HL-60 (cell line): ENCODE measurements at regions not wholly inside any gene's neighbourhood (a gene's known extent, or its start where the extent isn't known, plus 50 kb on each side); places are given as distances from the start of the nearest gene placed in this dataset.

ENCODE experiments used
- DNase-seq, 2 experiments: peaks; one replicate each; pipeline ENCODE4 v3.0.0-alpha.2; 2010 to 2020; ENCODE audit warnings: low read depth in 1 of 2, low spot score in 1 of 2
- H3K27ac ChIP-seq: fragments of 250-450 bp; sonication (Bioruptor Pico); replicated peaks from 2 replicates; pipeline ENCODE4 v1.5.1; 2020; ENCODE audit warnings: mild to moderate bottlenecking, moderate library complexity
- H3K27me3 ChIP-seq: fragments of 250-450 bp; sonication (Bioruptor Pico); 2 replicates; pipeline ENCODE4 v1.5.1; 2021; ENCODE audit warnings: mild to moderate bottlenecking, moderate library complexity; ENCODE audit not compliant: insufficient read depth, poor library complexity, severe bottlenecking
- H3K4me3 ChIP-seq: replicated peaks from 2 replicates; pipeline ENCODE4 v1.5.1; 2011; ENCODE audit warnings: mild to moderate bottlenecking, control low read depth, low read length; ENCODE audit not compliant: insufficient read depth
- GABPA ChIP-seq: IDR thresholded peaks from 2 replicates; pipeline ENCODE4 v1.6.1; 2012; ENCODE audit warnings: low read depth
- POLR2AphosphoS5 ChIP-seq: IDR thresholded peaks from 2 replicates; pipeline ENCODE4 v1.6.1; 2012; ENCODE audit warnings: low read depth
- SPI1 ChIP-seq: IDR thresholded peaks from 2 replicates; pipeline ENCODE4 v1.6.1; 2012; ENCODE audit warnings: low read depth, mild to moderate bottlenecking, borderline replicate concordance
- TF ChIP-seq, protein P1 (sequence below): IDR thresholded peaks from one replicate; pipeline ENCODE4 v1.5.1; 2011; ENCODE audit warnings: low read length, control low read depth, inconsistent platforms; ENCODE audit not compliant: insufficient read depth
- TF ChIP-seq, protein P2 (sequence below): IDR thresholded peaks from 2 replicates; pipeline ENCODE4 v1.6.1; 2012; ENCODE audit warnings: low read depth; ENCODE audit not compliant: insufficient replicate concordance

DNA sequence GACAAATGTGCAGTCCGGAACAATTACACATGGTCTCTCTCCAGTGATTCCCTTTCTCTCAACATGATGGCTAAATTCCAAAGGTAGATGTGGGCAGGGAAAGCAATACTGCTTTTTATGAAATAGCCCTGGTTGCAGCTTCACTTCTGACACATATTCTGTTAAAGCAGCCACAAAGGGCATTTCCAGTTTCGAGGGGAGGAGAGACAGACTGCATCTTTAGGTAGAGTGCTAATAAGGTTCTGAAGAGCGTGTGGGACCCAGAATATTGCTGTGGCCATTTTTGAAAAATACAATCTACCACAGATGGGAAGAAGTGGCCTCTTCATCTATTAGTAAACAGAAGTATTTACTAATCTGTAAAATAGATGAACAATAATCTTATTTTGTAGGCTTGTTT lies 139.3 kb upstream of the PEX5L start:
- Histone ChIP-seq H3K4me3 (no peak overlapping the region), H3K27me3 (no peaks in the 10 kb centered on the region), H3K27ac (no peak overlapping the region)
- TF ChIP-seq, protein P1, sequence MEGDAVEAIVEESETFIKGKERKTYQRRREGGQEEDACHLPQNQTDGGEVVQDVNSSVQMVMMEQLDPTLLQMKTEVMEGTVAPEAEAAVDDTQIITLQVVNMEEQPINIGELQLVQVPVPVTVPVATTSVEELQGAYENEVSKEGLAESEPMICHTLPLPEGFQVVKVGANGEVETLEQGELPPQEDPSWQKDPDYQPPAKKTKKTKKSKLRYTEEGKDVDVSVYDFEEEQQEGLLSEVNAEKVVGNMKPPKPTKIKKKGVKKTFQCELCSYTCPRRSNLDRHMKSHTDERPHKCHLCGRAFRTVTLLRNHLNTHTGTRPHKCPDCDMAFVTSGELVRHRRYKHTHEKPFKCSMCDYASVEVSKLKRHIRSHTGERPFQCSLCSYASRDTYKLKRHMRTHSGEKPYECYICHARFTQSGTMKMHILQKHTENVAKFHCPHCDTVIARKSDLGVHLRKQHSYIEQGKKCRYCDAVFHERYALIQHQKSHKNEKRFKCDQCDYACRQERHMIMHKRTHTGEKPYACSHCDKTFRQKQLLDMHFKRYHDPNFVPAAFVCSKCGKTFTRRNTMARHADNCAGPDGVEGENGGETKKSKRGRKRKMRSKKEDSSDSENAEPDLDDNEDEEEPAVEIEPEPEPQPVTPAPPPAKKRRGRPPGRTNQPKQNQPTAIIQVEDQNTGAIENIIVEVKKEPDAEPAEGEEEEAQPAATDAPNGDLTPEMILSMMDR: no peak
- TF ChIP-seq SPI1: no peak
- no peak for TF ChIP-seq POLR2AphosphoS5
- TF ChIP-seq, protein P2, sequence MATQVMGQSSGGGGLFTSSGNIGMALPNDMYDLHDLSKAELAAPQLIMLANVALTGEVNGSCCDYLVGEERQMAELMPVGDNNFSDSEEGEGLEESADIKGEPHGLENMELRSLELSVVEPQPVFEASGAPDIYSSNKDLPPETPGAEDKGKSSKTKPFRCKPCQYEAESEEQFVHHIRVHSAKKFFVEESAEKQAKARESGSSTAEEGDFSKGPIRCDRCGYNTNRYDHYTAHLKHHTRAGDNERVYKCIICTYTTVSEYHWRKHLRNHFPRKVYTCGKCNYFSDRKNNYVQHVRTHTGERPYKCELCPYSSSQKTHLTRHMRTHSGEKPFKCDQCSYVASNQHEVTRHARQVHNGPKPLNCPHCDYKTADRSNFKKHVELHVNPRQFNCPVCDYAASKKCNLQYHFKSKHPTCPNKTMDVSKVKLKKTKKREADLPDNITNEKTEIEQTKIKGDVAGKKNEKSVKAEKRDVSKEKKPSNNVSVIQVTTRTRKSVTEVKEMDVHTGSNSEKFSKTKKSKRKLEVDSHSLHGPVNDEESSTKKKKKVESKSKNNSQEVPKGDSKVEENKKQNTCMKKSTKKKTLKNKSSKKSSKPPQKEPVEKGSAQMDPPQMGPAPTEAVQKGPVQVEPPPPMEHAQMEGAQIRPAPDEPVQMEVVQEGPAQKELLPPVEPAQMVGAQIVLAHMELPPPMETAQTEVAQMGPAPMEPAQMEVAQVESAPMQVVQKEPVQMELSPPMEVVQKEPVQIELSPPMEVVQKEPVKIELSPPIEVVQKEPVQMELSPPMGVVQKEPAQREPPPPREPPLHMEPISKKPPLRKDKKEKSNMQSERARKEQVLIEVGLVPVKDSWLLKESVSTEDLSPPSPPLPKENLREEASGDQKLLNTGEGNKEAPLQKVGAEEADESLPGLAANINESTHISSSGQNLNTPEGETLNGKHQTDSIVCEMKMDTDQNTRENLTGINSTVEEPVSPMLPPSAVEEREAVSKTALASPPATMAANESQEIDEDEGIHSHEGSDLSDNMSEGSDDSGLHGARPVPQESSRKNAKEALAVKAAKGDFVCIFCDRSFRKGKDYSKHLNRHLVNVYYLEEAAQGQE: no peak
- TF ChIP-seq GABPA: no peak
- no peak for DNase-seq

DNA sequence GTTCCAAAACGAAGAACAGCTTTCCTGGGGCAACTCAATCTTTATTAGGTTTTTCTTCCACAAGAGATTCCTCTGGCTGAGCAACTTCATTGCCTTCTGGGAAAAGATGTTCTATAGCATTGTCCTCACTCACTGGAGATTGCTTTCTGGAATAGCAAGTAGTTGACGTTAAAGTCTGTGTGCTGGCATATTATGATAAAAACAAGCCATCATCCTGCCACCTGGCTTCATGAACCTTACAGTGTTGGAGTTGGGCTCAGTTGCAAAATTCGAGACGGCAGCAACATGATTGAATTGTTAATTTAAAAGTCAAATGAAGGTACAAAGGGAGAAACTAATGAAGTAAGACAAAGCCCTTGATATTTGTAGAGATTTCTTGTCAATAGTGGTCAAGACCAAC lies 140.5 kb upstream of the PEX5L start:
- TF ChIP-seq, protein P2: no peak
- no peak for TF ChIP-seq SPI1
- TF ChIP-seq POLR2AphosphoS5: no peak
- TF ChIP-seq, protein P1: no peak
- no peak for TF ChIP-seq GABPA

GRCh38 chr3:180179562-180179961 lies 142.8 kb upstream of the PEX5L start:
- DNase-seq: no peak
- Histone ChIP-seq H3K27me3 (no peaks in the 10 kb centered on the region), H3K4me3 (no peak overlapping the region), H3K27ac (no peak overlapping the region)
- TF ChIP-seq, protein P2: no peak
- TF ChIP-seq, protein P1: no peak
- TF ChIP-seq POLR2AphosphoS5 (no peak), GABPA (no peak), SPI1 (no peak)

More for the DNA sequence above, 140.5 kb upstream of the PEX5L start:
- DNase-seq: no peak
- no peak overlapping the region for H3K27ac ChIP-seq
- no peaks in the 10 kb centered on the region for H3K27me3 ChIP-seq
- H3K4me3 ChIP-seq: no peak overlapping the region
